Hindlimb muscle (tissue), 1 donor: ENCODE measurements at regions not wholly inside any gene's neighbourhood (a gene's known extent, or its start where the extent isn't known, plus 50 kb on each side); places are given as distances from the start of the nearest gene placed in this dataset.
"Not testable (repeated sequence)": the region's sequence is repeated elsewhere in the genome, so short reads cannot be mapped to it uniquely, and the experiment has no call there.

Experiments used
- DNase-seq: peaks from one replicate; pipeline ENCODE4 v3.0.0-alpha.2; 2013

DNA sequence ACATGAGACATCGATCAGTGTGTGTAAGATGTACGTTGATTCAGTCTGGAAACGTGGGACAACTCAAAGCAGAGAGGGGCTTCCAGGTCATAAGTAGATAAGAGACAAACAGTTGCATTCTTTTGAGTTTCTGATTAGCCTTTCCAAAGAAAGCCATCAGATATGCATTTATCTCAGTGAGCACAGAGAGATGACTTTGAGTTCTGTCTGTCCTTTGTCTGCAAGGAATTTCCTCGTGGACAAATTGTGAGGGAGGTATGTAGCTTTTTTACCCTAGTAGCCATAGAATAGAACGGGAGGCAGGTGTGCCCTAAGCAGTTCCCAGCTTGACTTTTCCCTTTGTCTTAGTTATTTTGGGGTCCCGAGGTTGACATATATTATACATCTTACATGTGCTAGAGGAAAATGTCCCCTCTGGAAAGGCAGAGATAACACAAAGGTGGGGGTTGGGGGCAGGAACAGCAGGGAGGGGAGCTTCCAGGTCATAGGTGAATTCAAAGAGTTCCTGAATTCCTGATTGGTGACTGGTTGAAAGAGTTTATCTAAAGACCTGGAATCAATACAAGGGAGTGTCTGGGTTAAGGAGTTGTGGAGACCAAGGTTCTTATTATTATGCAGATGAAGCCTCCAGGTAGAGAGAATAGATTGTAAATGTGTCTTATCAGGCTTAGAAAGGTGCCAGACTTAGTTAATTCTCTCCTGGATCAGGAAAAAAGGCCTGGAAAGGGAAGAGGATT is 237.0 kb downstream of the NFATC2 start:
- DNase-seq: no peak

DNA sequence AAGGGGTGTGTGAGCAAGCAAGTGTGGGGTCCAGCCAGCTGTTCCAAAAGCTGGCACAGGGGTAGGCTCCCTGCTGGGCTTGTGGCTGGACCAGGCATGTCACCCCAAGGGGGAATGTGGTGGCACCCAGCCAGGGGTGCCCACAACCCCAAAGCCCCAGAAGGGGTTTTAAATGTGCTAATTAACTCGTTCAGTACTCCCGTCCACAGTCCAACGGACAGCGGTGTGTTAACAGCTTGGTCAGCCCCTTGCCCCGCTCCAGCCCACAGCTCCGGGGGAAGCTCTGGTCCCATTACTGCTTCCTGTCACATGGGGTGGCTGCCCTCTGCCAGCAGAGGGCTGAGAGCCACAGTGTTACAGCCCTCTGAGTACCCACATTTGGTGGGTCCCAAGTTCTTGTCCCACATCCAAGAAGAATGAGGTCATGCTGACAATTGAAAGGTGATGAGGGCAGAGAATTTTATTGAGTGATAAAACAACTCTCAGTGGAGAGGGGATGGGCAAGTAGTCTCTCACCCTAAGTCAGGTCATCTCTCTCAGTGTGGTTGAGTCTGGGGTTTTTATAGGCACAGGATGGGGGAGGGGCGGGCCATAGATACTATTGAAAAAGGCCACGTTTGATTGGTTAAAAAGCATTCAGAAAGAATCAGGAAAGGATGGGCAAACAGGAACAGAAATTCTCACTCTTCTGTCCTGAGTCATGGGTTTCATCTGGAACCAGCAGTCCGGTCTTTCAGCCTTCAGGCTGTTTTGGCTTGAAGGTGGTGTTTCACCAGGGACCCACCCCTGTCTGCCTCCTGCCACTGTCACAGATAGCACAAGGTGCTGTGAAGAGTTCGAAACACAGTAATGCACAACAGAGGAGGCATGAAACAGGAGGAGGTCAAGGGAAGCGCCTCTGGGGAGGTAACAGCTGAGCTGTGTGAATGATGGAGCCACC is 238.5 kb downstream of the NFATC2 start:
- DNase-seq: no peak

DNA sequence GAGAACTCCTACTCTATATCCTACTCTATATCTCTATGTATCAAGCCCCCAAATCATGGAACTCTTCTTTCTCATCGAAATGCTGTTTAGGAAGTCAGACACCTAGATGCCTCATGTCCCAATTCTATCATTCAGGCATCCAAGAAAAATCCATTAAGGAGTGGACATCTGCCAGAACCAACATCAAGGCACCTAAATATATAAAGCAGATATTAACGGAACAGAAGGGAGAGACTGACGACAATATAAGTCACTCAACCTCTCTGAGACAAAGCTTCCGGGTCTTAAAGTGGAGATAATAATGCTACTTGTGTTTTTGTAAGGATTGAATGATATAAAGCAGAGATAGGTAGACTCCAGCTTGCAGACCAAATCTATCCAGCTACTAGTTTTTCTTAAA is 241.5 kb downstream of the NFATC2 start:
- DNase-seq: no peak

DNA sequence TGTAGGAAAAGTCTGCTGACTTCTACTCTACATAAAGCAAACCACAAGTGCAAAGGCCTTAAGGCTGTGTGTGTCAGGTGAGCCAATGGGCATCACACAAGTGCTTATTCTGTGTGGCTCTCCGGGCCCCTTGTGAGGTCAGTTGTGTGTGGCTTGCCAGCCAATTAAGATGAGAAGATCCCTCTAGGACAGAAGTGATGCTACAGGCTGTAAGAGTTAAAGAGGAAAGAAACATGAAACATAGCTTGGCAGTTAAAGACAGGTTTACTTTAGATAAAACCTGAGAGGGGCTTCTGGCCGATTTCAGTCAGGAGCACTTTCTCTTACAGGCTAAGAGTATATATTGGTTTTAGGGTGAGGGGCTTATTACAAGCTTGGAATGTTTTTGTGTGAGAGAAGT is 242.4 kb downstream of the NFATC2 start:
- no peak for DNase-seq

DNA sequence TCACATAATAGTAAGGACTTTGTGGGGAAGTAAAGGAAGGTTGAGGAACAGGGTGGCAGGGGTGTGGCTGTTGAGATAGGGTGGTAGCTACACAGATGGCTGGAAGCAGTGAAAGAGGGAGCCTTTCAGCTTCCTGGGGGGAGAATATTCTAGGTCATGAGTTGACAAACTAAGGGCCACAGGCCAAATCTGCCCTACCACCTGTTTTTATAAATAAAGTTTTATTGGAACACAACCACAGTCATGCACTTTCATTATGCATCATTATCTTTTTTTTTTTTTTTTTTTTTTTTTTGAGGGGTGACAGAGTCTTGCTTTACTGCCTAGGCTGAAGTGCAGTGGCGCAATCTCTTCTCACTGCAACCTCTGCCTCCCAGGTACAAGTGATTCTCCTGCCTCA is 243.1 kb downstream of the NFATC2 start:
- no peak for DNase-seq

DNA sequence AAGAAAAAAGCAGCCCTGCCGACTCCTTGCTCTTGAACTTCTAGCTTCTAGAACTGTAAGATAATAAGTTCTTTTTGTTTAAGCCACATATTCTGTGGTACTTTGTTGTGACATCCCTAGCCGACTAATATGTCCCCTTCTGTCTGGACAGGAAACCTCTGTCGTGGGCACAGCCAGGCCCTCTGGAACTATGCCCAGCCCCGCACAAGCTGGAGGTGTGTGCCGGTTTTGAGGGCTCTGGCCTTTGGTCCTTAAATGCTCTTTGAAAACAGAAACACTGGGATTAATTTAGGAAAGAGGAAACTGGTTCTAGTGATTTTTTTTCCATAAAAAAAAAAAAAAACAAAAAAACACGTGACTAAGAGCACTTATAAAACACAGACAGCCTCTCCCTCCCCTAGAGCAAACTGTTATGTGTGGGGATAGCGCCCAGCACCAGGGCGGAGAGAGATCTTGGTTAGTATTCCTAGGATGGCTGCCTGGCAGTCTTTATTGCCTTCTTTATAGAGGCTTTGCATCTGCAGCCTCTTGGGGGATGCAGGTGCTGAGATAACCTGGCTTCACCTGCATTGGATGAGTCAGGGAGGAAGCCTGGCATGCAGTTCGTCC is 244.3 kb downstream of the NFATC2 start:
- DNase-seq: no peak

DNA sequence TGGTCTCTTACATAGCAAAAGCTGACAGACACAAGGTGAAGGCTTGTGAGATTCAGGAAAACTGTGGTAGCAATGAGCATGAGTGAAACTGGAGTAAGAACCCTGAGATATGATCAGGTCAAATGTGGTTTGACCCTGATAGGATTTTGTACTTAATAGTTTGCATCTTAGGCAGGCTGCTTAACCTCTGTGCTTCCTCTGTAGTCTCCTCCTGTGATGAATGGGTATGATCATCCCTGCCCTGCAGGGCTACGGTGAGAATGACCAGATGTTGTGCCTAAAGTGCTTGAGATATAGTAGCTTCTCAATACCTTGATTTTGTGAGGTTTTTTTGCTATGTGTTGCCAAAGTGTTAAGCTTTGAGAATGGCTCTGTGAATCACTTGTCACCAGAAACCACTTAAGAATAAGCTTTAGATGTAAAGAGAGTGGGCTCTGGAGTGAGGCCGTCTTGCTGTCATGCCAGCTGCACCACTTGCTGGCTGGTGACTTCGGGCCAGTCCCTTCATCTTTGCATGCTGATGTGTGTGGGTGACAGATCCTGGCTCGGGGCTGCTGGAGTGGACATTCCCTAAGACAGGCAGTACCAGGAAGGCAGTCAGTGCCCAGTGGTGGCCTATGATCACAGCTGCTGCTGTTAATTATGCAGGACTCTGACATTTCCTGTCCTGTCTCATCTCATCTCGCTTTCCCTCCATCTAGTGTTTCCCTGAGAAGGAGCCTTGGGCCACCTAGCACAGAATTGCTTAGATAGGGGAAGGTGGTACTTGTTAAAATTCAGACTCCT is 254.7 kb downstream of the NFATC2 start:
- no peak for DNase-seq

DNA sequence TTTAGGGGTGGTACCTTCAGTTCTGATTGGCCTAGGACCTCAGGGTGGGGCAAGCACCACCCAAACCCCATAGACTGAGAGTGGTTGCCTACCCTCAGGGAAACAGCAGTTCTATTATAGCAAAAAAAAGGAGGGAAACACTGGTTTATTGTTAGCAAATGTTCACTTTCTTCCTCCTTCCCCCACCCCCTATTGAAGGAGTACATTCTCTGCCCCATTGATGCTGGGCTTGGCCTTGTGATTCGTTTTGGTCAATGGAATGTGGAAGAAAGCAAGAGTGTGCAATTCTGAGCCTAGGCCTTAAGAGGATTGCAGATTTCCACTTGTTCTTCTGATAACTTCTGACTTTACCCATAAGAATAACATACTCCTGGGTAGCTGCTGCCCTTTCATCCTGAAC is 255.8 kb downstream of the NFATC2 start:
- no peak for DNase-seq

DNA sequence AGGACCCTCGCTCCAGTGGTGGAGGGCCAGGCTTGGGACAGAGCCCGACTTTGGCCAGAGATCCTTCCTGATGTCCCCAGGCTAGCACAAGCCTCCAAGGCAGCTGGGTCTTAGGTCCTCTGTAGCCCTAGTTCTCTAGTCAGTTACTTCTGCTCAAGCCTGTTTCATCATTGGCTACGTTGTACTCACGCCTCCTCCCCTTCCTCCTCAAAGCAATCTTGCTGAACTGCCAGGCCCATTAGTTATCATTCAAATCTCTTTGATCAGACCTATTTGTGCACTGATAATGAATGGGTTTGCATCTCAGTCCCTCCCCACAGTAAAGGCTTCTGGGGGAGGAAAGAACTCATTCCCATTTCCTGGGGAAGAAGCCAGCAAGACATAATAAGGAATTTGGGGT is 256.8 kb downstream of the NFATC2 start:
- DNase-seq: no peak

DNA sequence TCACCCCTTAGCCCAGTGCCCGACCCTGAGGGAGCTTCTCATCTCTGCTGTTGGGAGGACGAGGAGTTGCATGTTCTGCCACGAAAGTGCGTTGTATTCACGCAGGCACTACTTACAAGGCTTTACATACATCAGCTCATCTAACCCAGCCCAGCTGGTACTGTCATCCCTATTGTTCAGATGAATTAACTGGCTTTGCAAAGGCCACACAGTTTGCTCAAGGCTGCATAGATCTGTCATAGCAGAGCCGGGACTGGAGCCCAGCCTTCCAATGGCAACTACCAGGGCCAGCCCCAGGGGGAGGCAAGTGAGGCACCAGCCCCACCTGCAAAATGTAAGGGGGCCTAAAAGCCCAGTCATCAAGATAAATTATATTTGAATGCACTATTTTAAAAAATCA is 257.6 kb downstream of the NFATC2 start:
- DNase-seq: no peak

DNA sequence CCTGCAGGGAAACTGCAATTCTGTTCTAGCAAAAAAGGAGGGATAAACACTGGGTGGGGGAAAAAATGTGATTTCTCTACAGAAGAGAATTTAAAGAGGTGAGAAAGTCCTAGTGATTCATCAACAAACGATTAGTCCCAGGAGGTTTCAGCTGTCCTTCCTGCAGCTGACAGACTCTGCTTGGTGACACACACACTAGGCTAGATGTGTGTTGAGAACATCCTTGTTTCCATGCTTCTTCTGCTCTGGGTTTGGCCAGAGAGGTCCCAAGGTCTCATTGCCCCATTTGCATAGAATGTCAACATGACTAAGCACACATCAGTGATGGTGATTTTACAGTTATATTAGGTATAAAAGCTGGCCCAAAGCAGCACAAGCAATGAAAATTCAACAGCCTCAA is 258.3 kb downstream of the NFATC2 start:
- no peak for DNase-seq

DNA sequence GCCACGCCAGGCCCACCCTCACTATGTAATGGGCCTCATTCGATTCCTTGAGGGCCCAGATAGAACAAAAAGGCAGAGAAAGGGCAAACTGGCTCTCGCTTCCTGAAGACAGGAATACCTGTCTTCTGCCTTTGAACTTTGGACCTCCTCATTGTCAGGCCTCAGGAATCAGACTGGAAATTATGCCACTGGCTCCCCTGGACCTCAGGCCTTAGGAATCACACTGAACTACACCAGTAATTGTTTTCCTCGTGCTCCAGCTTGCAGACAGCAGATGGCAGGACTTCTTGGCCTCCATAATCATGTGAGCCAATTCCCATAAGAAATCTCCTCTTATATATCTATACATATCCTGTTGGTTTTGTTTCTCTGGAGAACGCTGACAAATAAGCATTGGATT is 258.6 kb upstream of the KCNG1 start:
- DNase-seq: no peak

DNA sequence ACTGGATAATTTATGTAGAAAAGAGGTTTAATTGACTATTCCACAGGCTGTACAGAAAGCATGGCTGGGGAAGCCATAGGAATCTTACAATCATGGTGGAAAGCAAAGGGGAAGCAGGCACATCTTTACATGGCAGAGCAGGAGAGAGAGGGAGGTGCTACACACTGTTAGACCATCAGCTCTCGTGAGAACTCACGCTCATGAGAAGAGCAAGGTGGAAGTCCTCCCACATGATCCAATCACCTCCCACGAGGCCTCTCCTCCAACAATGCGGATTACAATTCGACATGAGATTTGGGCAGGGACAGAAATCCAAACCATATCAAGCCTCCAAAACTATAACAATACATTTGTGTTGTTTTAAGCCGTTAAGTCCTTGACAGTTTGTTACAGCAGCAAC is 257.1 kb upstream of the KCNG1 start:
- DNase-seq: no peak

DNA sequence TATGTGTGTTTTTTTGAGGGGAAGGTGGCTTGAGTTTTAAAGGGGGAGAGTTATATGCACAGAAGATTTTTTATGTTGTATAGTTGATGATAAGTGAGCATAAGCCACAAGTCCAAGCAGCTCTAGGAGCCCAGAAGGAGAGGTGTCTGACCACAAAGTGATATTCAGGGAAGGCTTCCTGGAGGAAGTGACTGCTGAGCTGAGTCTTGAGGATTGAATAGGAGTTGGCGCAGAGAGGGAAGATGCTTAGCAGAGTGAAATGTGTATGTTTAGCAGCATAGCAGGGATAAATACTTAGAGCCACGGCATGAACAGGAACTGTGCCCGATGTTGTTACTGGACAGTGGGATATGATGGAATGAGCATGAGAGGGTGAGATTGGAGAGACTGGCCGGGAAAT is 255.1 kb upstream of the KCNG1 start:
- DNase-seq: no peak

DNA sequence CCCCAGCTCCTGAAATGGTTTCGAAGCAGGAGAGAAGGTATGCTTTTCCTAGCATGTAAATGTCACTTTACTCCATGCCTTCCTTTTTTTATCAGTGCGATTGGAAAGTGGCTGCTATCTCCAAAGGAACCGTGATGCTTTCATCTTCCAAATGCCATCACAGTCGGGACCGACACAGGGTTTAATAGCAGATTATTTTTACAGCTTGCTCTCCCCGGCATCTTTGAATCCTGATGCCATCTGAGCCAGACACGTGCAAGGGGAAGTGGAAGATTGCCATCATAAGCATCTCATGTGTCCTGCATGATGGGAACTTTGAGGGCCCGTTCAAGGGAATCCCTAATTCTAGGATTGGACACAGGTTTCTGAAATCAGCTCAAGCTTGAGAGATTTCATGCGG is 253.4 kb upstream of the KCNG1 start:
- DNase-seq: no peak

DNA sequence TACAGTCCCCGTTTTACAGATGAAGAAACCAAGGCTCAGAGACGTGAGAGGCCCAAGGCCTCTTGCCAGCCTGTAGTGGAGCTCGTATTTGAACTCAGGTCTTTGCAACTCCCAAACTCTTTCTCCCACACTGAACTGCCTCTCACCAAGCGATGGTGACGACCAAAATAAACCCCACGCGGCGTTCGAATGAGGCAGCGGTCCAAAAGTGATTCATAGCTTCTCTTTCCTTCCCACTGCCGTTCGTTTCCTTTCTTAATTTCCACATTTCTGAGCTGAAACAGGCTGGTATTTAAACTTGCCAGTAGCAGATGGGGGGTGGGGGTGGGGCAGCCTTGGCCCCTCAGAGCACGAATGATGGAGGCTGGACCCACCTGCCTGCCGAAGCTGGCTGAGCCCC is 252.9 kb upstream of the KCNG1 start:
- no peak for DNase-seq

DNA sequence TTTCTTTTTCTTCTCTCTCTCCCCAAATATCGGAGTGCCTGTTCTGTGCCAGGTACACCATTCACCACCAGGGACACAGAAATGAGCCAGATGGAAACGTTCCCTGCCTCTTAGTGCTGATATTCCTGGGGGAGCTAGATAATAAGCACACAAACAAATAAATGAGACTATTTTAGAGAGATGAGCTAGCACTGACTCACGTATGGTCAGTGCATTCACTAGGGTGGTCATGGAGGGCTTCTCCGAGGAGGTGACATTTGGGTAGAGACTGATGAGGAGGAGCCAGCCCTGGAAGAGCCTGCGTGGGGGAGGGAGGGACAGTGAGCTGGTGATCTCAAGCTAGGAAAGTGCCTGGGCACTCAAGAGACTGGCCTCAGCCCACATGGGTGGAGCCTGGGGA is 252.3 kb upstream of the KCNG1 start:
- DNase-seq: no peak

DNA sequence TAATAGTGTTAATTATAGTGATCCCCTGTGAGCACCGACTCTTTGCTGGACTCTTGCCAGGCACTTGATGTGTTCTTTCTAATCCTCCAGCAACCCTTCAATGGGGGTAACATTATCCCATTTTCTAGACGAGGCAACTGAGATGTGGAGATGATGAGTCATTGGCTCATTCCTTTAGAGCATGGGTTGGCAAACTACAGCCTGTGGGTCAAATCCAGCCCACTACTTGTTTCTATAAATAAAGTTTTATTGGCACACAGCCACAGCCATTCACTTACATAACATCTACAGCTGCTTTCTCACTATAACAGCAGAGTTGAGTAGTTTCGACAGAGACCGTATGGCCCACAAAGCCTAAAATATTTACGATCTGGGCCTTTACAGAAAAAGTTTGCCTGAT is 249.5 kb upstream of the KCNG1 start:
- no peak for DNase-seq

DNA sequence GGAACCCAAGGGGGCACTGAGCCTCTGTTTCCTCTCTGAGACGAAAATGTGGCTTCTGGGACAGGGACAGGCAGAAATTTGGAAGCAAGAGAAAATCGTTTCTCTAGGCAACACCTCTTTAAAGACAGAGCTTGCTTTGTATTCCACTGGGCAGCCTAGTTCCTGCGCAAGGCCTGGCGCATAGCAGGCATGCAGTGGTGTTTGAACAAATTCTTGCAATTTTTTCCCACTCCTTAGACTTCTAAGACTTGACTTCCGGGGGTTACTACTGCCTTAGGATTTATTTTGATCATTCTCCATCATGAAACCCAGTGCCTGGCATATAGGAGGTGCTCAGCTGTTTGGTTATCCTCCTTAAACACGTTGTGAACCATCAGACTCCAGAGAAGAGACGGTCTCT is 249.0 kb upstream of the KCNG1 start:
- no peak for DNase-seq

DNA sequence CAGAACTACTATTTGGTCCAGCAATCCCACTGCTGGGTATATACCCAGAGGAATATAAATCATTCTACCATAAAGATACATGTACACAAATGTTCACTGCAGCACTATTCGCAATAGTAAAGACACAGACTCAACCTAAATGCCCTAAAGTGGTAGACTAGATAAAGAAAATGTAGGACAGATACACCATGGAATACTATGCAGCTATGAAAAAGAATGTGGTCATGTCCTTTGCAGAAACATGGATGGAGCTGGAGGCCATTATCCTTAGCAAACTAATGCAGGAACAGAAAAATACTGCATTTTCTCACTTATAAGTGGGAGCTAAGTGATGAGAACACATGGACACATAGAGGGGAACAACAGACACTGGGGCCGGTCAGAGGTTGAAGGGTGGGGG is 248.4 kb upstream of the KCNG1 start:
- DNase-seq: not testable (repeated sequence)

DNA sequence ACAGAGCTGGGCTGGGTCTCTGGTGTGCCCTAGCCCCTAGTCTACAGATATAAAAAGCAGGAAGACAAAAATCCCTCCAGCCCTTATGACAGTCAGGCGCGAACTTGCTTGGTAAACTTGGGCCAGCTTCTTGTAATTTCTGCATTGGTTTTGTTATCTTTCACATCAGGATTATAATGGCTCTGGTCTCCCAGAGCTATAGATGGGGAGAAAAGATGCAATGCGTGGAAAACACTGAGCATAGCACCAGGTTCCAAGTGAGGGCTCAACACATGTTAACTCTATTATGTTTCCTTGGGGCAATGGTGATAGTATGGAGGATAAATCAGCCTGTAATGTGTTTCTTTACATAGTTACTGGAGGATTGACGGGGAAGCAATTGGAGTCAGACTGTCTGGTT is 246.8 kb upstream of the KCNG1 start:
- no peak for DNase-seq

DNA sequence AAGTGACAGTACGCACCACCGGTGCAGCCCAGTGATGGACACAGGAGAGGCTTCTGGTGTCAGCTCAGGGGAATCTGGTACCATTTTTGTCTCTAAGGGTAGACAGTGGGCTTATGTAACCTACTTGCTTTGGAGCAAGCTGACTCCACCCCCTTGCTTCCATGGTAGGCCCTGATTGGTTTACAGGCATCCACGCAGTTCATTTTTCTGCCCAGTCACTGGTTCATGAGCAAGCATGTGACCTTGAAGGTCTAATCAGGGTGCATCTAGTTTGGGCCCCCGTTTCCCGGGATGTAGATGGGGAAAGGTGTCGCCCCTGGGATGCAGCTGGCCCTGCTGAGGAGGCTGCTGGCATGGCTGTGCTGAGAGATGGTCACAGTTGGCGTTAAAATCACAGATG is 244.8 kb upstream of the KCNG1 start:
- no peak for DNase-seq

DNA sequence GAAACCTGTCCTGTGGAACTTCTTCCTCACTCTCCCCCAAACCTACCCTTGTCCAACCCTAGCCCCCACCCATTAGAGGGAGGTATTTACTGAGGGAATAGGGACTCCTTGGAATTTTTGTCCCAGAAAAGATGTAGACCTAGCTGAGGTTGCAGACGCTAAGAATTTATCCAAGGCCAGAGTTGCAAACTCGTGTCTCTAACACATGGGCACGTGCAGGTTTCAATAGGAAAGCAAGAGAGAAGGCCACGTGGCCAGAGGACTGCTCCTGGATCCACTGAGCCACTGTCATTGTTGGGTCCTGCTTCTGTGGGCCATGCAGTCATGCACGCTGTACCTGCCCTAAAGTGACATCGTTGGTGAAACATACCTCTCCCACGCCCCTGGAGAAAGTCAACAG is 243.4 kb upstream of the KCNG1 start:
- DNase-seq: no peak
